Right atrium auricular region (tissue), 2 donors: ENCODE measurements at regions not wholly inside any gene's neighbourhood (a gene's known extent, or its start where the extent isn't known, plus 50 kb on each side); places are given as distances from the start of the nearest gene placed in this dataset.

Experiments
- DNase-seq: peaks from one replicate; pipeline ENCODE4 v3.0.0-alpha.2; 2019; ENCODE audit warnings: low spot score
- H3K27ac ChIP-seq, 2 donors: fragments of 200-600 bp; sonication (generic); 1 replicate in 1 of 2; 2 replicates in 1 of 2; pipeline ENCODE4 v1.5.1; 2016 to 2019
- H3K27me3 ChIP-seq, 2 donors: fragments of 200-600 bp; sonication (generic); one replicate each; pipeline versions ENCODE4 v1.5.1 to v1.6.0; 2017 to 2019
- H3K36me3 ChIP-seq: fragments of 200-600 bp; sonication (generic); one replicate; pipeline ENCODE4 v1.5.1; 2016
- H3K4me1 ChIP-seq, 2 donors: fragments of 200-600 bp; sonication (generic); one replicate each; pipeline versions ENCODE4 v1.5.1 to v1.6.0; 2017 to 2019
- H3K4me3 ChIP-seq, 2 donors: fragments of 200-600 bp; sonication (generic); 1 replicate in 1 of 2; 2 replicates in 1 of 2; pipeline ENCODE4 v1.5.1; 2017 to 2019; ENCODE audit warnings: mild to moderate bottlenecking in 1 of 2, moderate library complexity in 1 of 2
- H3K9me3 ChIP-seq, 2 donors: fragments of 200-600 bp; sonication (generic); one replicate each; pipeline ENCODE4 v1.5.1; 2019
- TF ChIP-seq, protein P1 (sequence below), 2 donors: fragments of 200-600 bp; sonication (generic); IDR thresholded peaks; one replicate each; pipeline ENCODE4 v1.5.1; 2019; ENCODE audit warnings: antibody characterized with exemption in 2 of 2

DNA sequence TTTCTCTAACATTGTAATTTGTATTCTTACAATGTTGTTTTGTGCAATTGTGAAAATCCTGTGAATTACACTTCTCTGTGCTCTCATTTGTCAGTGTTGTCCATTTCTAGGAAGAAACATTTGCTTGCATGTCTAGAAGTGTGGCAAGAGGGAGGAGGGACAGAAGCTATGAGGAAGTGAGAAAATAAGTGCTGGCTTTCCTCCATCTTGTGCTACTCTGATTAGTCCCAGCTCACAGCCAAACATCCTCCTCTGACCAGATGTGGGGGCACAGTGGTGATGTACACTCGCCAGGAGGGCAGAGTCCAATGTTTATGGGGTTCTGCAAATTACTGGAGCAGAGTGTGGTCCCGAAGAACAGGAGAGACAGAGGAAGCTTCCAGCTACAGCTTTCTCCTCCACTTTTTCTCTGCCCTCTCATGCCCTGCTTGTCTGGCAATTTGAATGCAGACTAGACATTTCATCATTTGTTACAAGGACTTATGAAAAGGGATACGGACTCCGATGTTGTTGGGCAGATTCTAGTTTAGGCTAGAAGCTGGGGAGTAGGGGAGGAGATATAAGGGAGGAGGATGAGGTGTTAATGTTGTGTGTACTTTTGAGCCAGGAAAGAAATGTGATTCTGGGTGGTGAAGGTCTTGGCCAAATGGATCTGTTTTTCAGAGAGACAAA is 131.0 kb upstream of the C1GALT1 start:
- H3K27me3 ChIP-seq, result no peaks in the 10 kb centered on the region
- no peak overlapping the region for H3K4me3 ChIP-seq
- DNase-seq, result no peak
- H3K4me1 ChIP-seq, result no peaks in the 10 kb centered on the region
- TF ChIP-seq, protein P1, sequence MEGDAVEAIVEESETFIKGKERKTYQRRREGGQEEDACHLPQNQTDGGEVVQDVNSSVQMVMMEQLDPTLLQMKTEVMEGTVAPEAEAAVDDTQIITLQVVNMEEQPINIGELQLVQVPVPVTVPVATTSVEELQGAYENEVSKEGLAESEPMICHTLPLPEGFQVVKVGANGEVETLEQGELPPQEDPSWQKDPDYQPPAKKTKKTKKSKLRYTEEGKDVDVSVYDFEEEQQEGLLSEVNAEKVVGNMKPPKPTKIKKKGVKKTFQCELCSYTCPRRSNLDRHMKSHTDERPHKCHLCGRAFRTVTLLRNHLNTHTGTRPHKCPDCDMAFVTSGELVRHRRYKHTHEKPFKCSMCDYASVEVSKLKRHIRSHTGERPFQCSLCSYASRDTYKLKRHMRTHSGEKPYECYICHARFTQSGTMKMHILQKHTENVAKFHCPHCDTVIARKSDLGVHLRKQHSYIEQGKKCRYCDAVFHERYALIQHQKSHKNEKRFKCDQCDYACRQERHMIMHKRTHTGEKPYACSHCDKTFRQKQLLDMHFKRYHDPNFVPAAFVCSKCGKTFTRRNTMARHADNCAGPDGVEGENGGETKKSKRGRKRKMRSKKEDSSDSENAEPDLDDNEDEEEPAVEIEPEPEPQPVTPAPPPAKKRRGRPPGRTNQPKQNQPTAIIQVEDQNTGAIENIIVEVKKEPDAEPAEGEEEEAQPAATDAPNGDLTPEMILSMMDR (IDR thresholded peaks at IDR 0.05), result no peak
- H3K36me3 ChIP-seq, result no peaks in the 10 kb centered on the region
- peak overlapping the region in 1 of 2 donors; percentile 43 for H3K27ac ChIP-seq
- H3K9me3 ChIP-seq, result no peaks in the 10 kb centered on the region

DNA sequence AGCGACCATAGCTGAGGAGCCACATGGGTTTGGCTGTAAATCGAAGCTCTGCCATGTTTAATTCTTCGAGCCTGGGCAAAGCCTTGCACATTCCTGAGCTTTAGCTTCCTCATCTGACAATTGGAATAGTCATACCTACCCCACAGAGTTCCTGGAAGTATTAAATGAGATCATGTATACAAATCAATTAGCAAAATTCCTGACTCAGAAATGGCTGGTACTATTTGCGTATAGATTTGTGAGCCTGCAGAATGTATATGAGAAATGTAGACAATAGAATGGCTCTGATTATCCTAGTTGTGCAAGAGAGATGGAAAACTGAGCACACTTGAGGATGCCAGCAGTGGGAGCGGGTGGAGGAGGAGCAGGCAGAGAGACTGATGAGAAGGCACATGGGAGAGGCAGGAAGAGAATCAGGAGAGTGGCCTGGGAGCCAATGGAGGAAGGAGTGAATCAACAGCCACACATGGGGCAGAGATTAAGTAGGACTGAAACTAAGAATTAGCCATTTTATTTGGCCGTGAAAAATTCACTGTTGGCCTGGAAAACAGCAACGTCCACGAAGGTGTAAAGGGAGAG is 128.0 kb upstream of the C1GALT1 start:
- no peak for DNase-seq
- H3K27me3 ChIP-seq, result no peaks in the 10 kb centered on the region
- H3K4me1 ChIP-seq, result no peaks in the 10 kb centered on the region
- TF ChIP-seq, protein P1 (IDR thresholded peaks at IDR 0.05), result no peak
- H3K4me3 ChIP-seq, result no peak overlapping the region
- no peaks in the 10 kb centered on the region for H3K9me3 ChIP-seq
- no peak overlapping the region for H3K27ac ChIP-seq
- H3K36me3 ChIP-seq, result no peaks in the 10 kb centered on the region

DNA sequence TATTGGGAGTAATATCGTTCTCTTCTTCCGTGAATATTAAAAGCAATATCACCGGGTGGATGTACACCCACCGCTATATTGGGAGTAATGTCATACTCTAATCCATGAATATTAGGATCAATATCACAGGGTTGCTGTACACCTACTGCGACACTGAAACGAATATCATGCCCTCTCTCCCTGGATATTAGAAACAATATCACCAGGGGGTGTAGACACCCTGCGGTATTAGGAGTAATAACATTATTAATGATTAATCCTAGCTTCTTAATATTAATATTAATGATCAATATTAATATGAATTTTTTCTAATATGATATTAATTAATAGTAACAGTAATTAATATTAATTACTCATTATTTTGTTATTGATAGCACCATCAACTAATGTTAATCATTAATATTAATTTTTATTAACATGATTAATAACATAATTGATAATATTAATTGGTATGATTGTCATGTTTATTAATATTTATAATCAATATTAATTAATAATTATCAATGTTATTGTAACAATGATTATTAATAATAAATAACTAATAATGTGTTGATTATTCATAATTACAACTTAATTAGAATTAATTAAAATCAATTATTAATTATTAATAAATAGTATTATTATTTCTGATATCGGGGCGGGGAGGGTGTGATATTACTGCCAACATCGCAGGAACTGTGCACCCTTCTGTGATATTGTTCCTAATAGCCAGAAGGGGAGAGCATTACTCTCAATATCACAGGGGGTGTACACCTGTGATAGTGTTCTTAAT is 121.3 kb upstream of the C1GALT1 start:
- no peak overlapping the region for H3K27ac ChIP-seq
- no peaks in the 10 kb centered on the region for H3K27me3 ChIP-seq
- no peaks in the 10 kb centered on the region for H3K36me3 ChIP-seq
- no peaks in the 10 kb centered on the region for H3K4me1 ChIP-seq
- no peak overlapping the region for H3K4me3 ChIP-seq
- no peak for DNase-seq
- no peaks in the 10 kb centered on the region for H3K9me3 ChIP-seq
- TF ChIP-seq, protein P1 (IDR thresholded peaks at IDR 0.05), result no peak

DNA sequence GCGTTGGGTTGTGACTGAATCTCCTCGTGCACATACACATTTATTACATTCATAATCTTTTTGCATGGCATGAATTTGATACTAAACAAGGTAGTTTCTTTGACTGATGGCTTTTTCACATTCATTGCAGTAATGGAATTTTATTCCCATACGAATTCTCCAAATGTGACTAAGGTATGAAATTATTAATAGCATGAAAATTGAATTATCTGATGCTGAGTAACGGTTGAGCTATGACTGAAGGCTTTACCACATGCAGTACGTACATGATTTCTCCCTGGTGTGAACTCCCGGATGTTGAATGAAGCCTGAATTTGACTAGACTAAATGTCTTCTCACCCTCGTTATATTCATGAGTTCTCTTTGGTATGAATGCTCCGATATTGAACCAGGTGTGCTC is 104.4 kb upstream of the C1GALT1 start:
- Histone ChIP-seq H3K9me3 (no peaks in the 10 kb centered on the region), H3K4me1 (no peaks in the 10 kb centered on the region), H3K36me3 (no peaks in the 10 kb centered on the region), H3K27ac (no peak overlapping the region), H3K27me3 (no peaks in the 10 kb centered on the region), H3K4me3 (no peak overlapping the region)
- TF ChIP-seq, protein P1 (IDR thresholded peaks at IDR 0.05), result no peak
- no peak for DNase-seq

DNA sequence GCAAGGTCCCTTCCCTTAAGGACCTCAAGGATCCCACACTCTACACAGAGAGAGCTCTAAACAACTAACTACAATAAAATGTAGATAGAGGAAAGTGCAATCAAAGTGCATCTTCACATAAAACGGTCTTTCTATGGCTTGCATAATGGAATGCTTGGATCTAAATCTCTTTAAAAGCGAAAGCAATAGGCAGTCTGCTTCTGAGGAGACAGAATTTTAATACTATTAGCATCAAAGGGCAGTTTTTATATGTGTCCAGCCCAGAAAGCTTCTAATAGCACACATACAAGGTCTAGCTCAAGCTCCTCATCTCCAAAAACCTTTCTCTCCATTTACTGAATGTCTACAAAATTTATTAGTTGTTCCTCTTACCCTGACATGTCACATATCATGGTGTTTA is 101.5 kb upstream of the C1GALT1 start:
- Histone ChIP-seq H3K27ac (no peak overlapping the region), H3K4me3 (no peak overlapping the region), H3K36me3 (no peaks in the 10 kb centered on the region), H3K4me1 (no peaks in the 10 kb centered on the region), H3K27me3 (no peaks in the 10 kb centered on the region), H3K9me3 (no peaks in the 10 kb centered on the region)
- TF ChIP-seq, protein P1 (IDR thresholded peaks at IDR 0.05), result no peak
- no peak for DNase-seq
